GM18873 (cell line): ENCODE measurements at regions not wholly inside any gene's neighbourhood (a gene's known extent, or its start where the extent isn't known, plus 50 kb on each side); places are given as distances from the start of the nearest gene placed in this dataset.
"Not testable (repeated sequence)": the region's sequence is repeated elsewhere in the genome, so short reads cannot be mapped to it uniquely, and the experiment has no call there.

ENCODE experiments used
- ATAC-seq: cut with Tn5 transposase; IDR thresholded peaks from one replicate; pipeline ENCODE4 v1.9.1; 2021; ENCODE audit warnings: mild to moderate bottlenecking, moderate library complexity, moderate number of reproducible peaks; ENCODE audit not compliant: unreplicated experiment, low FRiP score

DNA sequence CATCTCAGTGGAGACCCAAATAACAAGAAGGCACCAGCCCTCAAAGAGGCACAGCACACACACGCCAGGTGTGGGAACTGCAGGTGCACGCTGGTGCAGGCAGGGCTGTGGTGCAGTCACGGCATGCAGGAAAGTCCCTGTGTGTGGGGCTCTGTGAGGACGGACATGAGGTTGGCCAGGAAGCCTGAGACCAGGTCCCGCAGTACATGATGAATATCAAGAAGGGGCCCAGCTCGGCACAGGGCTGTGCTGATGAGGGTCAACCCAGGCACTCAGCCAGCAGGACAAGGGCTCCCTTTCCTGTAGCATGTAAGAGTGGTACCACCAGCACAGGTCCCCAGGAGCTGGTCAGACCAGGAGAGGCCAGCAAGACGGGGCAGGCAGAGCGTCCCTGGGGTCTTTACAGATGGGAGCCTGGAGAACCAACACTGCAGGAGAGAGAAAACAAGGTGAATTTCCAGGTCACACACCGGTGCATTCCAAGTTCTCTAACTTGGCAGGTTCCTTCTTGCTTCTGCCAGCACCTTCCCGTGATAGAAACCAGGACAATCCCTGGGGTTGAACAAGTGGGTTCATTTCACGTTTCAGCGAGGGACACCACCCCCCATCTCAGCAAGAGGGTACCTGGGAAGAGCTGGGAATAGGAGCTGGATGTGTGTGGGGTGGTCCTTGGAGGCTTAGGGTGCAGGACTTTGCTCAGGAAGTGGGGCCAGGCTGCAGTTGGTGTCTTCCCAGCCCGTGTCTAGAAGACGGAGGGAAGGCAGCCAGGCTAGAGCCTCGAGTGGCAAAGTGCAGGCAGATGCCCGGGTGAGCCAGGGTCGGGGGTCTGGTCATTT, 244.8 kb upstream of the TCERG1L start:
- no peak for ATAC-seq

DNA sequence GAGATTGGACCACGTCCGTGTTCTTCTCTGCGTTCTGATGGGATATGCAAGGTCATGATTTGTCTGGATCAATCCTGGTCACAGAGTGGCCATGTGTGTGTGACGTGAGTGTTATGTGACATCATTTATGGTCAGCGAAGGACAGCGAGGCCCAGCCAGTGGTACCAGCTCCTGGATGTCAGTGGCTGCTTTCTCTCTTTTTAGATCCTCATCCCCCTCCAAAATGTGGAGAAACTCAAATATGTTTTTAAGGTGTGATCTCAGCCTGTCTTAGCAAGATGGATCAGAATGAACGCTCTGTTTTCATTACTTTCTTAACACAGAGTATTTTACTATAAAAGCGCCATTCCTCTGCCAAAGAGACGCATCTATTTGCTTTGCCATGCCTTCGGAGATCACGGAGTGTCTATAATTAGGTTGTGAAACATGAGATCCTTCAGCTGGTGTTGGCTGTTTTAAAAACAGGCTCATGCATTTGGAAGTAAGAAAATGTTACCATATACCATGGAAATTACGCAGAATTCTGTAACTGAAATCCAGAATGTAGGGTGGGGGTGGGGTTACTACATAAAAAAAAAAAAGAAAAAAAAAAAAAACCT, 245.5 kb upstream of the TCERG1L start:
- ATAC-seq = no peak

DNA sequence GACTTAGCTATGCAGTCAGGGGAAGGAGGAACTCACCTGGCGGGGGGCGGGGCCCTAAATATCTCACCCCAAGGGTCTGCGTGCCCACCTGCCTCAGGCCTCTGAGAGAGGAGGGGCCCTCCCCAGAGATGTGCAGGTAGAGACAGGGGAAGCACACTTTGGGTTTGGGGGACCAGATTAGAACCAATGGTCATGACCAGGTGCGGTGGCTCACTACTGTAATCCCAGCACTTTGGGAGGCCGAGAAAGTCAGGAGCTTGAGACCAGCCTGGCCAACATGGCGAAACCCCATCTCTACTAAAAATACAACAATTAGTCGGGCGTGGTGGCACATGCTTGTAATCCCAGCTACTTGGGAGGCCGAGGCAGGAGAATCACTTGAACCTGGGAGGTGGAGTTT, 246.4 kb upstream of the TCERG1L start:
- ATAC-seq = not testable (repeated sequence)

DNA sequence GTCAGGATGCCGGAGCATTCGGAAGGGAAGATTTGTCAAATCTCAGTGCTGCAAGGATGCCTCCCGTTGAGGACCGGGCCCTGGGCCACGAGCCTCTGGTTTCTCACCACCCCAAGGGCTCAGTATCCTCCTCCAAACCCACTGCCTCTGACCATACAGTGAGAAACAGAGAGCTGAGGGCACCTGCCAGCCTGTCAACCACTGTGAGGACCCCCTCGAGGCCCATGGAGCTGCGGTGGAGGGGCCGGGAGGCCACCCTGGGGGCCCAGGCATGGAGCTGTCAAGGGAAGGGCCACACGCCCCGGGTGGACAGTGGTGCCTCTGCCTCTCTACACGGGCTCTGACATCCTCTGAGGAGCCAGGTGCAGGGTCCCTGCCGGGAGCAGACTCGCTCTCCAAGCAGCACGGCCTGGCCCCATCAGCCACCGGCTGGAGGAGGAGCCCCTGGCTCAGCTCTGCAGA, 248.0 kb upstream of the TCERG1L start:
- no peak for ATAC-seq

DNA sequence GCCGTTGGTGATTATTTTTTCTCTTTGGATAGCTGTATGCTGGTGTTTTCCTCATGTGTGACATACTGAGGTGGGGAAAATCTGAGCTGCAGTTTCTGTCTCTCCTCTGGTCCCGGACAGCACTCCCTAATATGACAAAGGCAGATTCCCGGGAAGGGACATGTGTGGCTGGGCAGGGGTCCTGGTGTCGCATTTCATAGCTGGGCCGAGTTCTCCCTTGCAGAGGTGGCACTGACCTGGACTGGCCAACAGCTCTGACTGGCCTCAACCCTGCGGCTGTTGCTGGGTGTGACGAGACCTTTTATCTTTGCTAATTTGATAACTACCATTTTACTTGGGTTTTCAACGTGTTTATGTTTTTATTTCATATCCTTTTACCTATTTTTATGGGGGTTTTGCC, 248.6 kb upstream of the TCERG1L start:
- no peak for ATAC-seq

DNA sequence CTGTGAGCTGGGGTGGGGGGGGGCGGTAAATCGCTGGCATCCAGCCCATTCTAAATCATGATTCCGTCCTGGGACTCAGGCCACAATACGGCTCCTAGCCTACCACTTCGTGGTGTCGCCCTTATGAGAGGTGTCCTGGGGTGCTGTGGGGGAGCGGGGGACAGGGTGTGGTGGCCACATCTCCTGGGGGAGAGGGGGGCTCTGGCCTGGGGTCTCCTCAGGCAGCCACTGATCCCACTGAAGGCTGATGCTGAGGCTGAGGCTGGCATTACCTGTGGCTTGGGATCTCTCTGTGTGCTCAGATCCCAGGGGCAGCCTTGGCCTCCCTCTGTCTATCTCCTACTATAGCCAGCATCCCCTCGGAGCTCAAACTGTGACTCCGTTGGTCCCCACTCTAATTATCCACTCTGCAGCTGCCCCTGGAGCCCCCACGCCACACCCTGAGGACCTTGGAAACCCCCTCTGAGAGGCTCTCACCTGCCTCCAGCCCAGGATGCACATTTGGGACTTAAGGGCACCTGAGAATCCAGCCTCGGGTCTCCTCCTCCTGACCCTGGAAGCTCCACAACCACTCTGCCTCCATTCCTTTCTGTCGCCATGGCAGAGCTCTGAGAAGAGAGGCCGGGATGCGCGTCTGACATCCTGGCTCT, 249.3 kb upstream of the TCERG1L start:
- no peak for ATAC-seq

DNA sequence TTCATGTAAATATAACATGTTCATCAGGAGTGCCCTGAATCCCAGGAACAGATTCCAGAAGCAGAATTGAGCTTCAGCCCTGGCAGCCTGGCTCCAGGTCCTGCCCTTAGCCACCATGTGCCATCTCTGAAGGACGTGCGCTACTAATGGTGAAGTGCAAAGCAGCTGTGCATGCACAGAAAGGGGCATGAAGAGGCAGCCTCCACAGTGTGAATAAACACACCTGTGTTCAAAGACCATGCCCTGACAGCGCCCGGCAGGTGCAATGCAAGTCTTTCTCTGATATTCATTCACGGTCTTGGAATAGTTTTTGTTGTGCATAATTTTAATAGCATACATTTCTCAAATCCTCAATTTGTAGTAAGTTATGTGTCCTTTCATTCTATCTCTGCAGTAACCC, 250.4 kb upstream of the TCERG1L start:
- no peak for ATAC-seq

DNA sequence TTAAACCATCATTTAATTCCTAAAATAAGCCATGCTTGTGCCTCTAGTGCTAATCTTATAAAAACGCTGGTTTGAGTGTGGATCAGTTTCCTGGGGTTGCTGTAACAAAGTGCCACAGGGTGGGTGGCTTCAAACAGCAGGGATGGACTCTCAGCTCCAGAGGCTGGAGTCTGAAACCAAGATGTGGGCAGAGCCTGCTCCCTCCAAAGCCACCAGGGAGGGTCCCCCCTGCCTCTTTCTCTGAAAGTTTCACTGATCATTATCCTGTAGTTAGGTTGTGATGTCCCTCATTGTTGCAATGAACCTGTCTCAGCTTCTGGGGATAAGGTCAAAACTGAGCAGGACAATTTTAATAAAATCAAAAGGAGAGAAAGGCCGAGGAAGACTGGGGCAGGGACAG, 251.9 kb upstream of the TCERG1L start:
- no peak for ATAC-seq

DNA sequence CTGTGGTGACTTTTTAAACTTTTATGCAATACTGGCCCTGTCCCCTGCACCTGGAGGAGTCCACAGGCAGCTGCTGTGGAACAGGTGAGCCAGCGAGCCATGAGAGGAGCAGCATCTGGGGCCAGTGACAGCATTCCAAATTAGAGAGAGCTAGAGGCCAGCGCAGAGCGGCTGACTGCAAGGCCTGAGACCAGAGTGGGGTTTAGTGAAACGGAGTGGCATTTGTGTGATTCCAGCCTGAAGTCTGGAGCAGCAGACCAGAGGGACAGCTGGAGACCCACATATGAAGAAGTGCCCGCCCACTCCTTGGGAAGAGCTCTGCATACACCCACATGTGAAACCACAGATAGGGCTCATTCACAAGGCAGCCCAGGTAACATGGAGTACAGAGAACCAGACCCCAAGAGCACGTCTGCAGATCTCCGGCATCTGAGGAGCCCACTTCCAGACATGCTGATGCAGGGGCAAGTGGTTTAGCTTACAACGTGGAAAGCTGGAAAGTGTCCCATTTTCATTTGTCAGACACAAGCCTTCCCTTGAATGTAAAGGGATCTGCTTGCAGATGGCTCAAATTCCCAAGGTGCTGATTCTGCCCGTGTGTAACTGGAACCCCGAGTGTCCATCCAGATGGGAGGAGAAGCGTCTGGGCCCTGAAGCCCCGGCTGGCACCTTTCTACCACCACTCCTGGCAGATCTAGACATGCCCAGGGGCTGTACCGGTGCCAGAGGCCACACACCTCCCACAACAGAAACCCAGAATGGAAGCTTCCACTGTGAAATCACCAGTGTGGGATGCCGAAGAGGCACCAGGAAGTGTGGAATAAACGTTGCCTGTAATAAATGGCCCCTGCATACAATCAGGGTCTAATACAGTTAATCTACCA, 256.0 kb upstream of the TCERG1L start:
- no peak for ATAC-seq

DNA sequence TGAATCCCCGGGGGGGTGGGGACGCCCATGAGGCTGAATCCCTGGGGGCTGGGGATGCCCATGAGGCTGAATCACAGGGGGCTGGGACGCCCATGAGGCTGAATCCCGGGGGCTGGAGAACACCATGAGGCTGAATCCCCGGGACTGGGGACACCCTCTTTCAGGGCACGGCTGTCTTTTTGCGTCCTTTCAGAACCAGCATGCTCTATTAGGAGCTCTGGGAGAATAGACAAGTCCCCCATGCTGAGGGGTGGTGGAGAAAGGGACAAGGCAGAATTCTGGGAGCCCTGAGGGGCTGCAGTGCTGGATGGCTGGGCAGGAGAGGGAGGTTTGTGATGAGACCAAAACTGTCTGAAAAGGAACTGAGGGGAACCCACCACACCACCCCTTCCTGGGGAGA, 257.3 kb upstream of the TCERG1L start:
- no peak for ATAC-seq

DNA sequence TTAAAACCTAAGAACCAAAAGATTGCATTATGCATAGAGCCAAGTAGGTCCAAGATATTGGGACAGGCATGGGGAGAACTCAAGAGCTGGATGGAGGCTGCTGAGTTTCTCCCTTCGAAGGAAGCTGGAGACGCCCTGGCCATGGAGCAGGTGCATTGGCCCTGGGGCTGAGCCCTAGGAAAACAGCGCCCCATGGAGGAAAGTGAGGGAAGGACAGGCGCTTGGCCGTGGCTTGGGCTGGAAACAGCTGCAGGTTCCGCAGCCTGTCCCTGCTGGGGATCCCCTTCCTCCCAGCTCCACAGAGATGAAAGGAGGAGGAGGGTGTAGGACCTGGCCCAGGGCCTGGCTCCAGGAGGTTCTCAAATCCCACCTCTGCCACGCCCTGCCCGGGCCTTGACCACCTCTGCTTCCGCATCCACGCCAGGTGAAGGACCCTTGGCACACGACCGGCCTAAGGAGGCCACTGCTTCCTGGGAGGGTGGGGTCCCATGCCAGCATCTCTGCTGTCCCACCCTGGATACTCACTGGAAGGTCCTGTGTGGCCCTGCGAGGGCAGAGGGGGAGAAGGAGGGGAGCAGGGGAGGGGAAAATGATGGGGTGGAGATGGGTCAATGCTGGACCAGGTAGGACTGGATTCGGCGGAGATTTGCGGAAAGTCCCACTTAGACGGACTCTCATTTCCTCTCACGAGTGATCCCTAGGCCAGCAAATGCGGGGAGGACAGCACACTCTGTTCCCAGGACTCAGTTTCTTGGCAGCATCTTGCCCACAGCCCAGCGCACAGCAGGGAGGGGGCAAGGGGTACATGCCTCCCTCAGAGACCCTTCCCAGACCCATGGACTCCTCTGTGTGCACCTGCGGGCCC, 258.6 kb upstream of the TCERG1L start:
- ATAC-seq = no peak

DNA sequence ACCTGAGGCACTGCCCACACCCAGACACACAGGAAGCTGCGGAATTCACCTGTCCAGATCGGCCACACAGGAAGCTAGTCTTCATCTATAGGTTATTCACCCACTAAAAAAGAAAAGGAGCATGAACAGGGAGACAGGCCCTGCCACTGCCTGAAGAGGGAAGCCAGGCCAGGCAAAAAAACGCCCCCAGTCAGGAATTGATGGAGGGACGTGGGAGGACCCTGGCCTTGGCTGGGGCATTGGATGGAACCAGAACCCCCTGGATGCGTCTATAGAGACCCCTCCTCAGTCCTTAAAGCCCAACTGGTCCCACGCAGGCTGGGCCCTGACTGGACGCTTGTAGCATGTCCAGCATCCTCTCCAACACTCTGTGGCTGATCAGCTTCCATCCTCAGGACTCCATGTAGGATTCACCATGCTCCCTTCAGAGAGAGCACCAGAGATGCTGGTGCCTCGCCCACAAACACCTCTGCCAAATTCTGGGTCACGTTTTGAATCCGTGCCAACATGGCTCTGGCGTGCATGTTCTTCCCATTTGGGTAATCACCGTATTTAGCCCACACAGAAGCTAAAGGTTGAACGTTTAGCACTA, 259.3 kb upstream of the TCERG1L start:
- ATAC-seq = no peak

DNA sequence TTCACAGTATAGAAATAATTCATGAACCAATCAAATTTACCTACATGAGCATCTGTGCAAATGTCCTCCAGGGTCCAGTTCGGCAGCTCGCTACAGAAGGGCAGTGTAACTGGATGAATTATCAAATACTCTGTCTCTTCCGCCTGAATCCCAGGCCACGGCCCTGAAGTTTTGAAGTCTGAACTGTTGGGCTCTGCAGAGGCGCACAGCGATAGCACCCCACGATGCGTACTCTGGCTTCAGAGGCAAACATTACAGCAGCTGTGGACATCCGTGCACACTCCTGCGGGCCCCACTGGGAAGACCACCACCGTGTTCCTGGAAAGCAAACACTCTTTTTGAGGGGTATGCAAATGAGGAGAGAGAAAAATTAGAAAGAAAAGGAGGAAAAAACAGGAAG, 259.8 kb upstream of the TCERG1L start:
- ATAC-seq = no peak

DNA sequence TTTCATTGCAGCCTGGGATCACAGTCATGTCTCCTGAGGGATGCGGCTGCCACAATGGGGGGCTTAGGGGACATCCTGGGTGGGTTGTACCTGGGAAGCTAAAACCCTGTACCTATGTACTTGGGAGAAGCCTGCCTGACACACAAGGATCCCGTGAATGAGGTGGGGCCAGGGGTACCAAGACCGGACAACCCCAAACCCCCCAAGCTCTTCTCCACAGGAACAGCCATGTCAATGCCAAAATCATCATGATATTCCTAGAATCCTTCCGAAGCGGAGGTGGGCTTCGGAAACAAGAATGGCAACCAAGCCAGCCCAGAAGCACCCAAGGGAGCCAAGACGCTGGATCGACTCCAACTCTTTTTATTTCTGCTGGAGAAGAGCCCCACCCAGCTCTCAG, 260.3 kb upstream of the TCERG1L start:
- no peak for ATAC-seq

DNA sequence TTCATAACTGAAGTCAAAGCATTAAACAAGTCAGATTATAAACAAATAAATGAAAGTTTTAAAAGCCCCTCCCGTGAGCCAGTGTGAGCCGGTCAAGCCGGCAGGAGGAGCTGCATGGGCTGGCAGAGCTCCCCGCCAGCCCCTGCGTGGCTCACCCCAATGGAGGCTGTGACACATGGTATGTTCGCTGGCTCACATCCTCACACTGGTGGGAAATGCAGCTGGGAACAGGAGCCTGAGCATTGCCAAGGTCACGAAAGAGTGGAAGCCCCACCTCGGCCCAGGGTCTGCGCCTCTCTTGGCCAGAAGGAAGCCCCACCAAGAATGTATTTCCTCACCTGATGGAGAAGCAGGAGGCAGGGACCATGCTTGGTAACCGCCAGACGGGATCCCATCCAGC, 261.7 kb upstream of the TCERG1L start:
- ATAC-seq = no peak

DNA sequence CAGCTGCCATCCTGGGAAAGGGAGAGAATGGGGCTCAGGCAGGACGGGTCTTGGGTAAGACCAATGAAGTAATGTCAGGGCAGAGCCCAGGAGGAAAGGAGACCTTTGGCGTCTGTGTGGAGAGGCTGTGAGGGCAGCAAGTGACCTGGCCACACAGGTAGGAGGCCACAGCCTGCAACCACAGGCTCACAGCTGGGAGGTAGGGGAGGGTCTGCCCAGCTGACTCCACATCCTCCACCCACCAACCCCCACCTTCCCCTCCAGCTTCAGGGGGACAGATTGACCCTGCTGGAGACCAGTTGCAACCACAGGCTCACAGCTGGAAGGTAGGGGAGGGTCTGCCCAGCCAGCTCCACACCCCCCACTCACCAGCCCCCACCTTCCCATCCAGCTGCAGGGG, 262.2 kb upstream of the TCERG1L start:
- no peak for ATAC-seq

DNA sequence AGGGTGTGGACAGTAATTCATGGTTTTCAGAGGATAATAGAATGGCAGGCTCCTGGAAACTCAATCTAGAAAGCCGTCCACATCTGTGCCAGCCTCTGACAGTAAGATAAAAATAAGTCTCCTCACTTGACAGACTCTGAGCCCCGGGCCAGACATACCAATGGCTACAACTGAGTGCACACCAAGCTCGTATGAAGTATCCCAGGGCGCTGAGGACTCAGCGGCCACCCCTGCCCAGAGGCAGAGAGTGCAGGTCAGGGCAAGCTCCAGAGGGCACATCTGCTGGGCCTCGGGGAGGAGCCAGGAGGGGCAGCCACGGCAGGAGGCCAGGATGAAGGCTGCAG, 262.8 kb upstream of the TCERG1L start:
- no peak for ATAC-seq

DNA sequence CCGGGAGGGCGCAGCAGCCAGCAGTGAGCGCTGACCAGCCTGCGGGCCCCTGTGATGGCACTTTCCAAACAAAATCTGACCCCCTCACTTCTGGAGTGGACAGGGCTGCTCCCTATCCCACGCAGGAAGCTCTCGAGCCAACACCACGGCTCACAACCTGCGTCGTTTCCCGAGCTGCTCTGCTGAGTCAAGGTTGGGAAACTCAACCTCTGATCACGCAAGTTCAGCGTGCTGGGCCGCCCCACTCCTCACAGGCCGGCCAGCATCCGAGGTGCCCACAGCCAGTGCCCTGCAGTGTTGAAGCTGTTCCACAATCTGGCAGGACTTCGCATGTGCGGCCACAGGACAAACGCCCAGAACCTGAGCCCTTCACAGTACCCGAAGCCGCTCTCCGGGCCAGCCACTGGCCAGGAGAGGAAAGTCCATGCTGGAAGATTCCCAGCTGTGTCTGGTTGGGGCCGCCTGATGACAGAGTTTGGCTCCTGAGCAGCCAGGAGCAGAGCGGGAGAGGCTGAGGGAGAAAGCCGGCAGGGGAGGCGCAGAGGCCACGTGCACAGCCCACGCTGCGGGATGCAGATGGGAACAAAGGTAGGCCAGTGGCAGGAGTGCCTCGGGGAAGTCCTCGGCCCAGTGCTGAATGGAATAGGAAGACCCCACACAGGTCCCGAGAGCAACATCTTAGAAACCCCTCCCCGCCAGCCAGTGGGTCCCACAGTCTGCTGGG, 263.3 kb upstream of the TCERG1L start:
- no peak for ATAC-seq

DNA sequence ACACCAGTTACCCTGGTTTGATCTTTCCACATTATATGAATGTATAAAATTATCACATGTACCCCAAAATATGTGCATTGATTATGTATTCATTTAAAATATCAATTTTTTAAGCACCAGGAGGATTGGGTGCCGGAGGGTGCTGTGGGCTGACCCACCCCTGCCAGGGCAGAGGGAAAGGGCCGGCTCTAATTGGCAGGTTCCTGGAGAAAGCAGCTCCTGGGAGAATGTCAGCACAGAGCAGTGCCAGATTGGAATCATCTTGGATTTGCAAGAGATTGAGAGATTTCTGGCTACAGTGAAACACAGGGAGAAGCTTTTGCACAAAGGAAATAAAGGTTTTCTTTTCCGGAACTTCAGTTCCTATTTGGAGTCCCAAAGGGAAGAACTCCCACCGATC, 264.4 kb upstream of the TCERG1L start:
- no peak for ATAC-seq
